IMR-90 (cell line): ENCODE measurements at regions not wholly inside any gene's neighbourhood (a gene's known extent, or its start where the extent isn't known, plus 50 kb on each side); places are given as distances from the start of the nearest gene placed in this dataset.

Source experiments
- ATAC-seq: fragments of 200-7000 bp; cut with Tn5 transposase; 2 replicates; pipeline ENCODE4 v1.9.1; 2020; ENCODE audit warnings: low read depth, mild to moderate bottlenecking, moderate library complexity
- BruUV-seq: library from RNA; stranded (reverse); fragments of 400-500 nt; replicated peaks from 2 replicates; lab custom pipeline; 2021; lab: Mats Ljungman, UMichigan
- CTCF ChIA-PET: fragments of 300-600 bp; formaldehyde crosslinking; extraction: SDS; loops from one replicate; lab custom pipeline; 2021; ENCODE audit warnings: antibody characterized with exemption; lab: Yijun Ruan, JAX
- POLR2A ChIA-PET: fragments of 300-600 bp; sonication (Branson Sonifier 250); formaldehyde crosslinking; loops from one replicate; lab custom pipeline; 2022; ENCODE audit warnings: antibody characterized with exemption; ENCODE audit not compliant: unreplicated experiment; lab: Charles Lee
- DNase-seq: peaks from one replicate; pipeline ENCODE4 v3.0.0; 2013
- H2AFZ ChIP-seq: replicated peaks from 2 replicates; pipeline ENCODE3; 2013; ENCODE audit warnings: low read length, mild to moderate bottlenecking; ENCODE audit not compliant: poor library complexity
- H2AK5ac ChIP-seq: 2 replicates; pipeline ENCODE4 v1.6.1; 2013; ENCODE audit warnings: low read depth, low read length, inconsistent platforms
- H2AK9ac ChIP-seq: replicated peaks from 2 replicates; pipeline ENCODE3; 2013; ENCODE audit warnings: mild to moderate bottlenecking, low read depth, low read length, moderate library complexity; ENCODE audit not compliant: poor library complexity
- H2BK120ac ChIP-seq: 2 replicates; pipeline ENCODE4 v1.6.1; 2013; ENCODE audit warnings: low read depth, low read length, inconsistent platforms
- H2BK15ac ChIP-seq: 3 replicates; pipeline ENCODE4 v1.6.1; 2013; ENCODE audit warnings: low read depth, low read length, inconsistent platforms
- H2BK20ac ChIP-seq: 2 replicates; pipeline ENCODE4 v1.6.1; 2013; ENCODE audit warnings: low read depth, mild to moderate bottlenecking, inconsistent platforms, low read length, moderate library complexity
- H2BK5ac ChIP-seq: 2 replicates; pipeline ENCODE4 v1.6.1; 2013; ENCODE audit warnings: mild to moderate bottlenecking, low read depth, low read length, inconsistent platforms; ENCODE audit not compliant: poor library complexity, severe bottlenecking
- H3K14ac ChIP-seq: replicated peaks from 2 replicates; pipeline ENCODE4 v1.6.1; 2013; ENCODE audit warnings: low read depth, low read length, inconsistent platforms
- H3K18ac ChIP-seq: 2 replicates; pipeline ENCODE4 v1.6.1; 2013; ENCODE audit warnings: low read depth, low read length, control low read depth
- H3K23ac ChIP-seq: 2 replicates; pipeline ENCODE4 v1.6.1; 2013; ENCODE audit warnings: low read depth, low read length, inconsistent platforms
- H3K27ac ChIP-seq: 2 replicates; pipeline ENCODE4 v1.5.1; 2013; ENCODE audit warnings: mild to moderate bottlenecking, control low read depth, low read length; ENCODE audit not compliant: insufficient read depth
- H3K27me3 ChIP-seq: 2 replicates; pipeline ENCODE4 v1.6.1; 2013; ENCODE audit warnings: low read length; ENCODE audit not compliant: control insufficient read depth, insufficient read depth
- H3K36me3 ChIP-seq: 2 replicates; pipeline ENCODE4 v1.6.1; 2013; ENCODE audit warnings: low read length, mixed read lengths; ENCODE audit not compliant: control insufficient read depth, insufficient read depth
- H3K4ac ChIP-seq: 2 replicates; pipeline ENCODE4 v1.6.1; 2013; ENCODE audit warnings: low read depth, low read length, inconsistent platforms
- H3K4me1 ChIP-seq: 2 replicates; pipeline ENCODE4 v1.6.1; 2013; ENCODE audit warnings: low read length, mixed read lengths; ENCODE audit not compliant: control insufficient read depth, insufficient read depth
- H3K4me2 ChIP-seq: 2 replicates; pipeline ENCODE4 v1.6.1; 2013; ENCODE audit warnings: low read depth, mild to moderate bottlenecking, control low read depth, low read length, moderate library complexity
- H3K4me3 ChIP-seq: 2 replicates; pipeline ENCODE4 v1.5.1; 2013; ENCODE audit warnings: low read depth, mild to moderate bottlenecking, control low read depth, low read length, moderate library complexity; ENCODE audit not compliant: insufficient read depth
- H3K56ac ChIP-seq: 2 replicates; pipeline ENCODE4 v1.6.1; 2013; ENCODE audit warnings: low read length, inconsistent platforms; ENCODE audit not compliant: insufficient read depth; ENCODE audit errors: extremely low read depth
- H3K79me1 ChIP-seq, 2 experiments: 2 replicates each; pipeline ENCODE4 v1.6.1; 2013; ENCODE audit warnings: low read length in 2 of 2, inconsistent platforms in 1 of 2, low read depth in 1 of 2
- H3K9ac ChIP-seq: 2 replicates; pipeline ENCODE4 v1.6.1; 2013; ENCODE audit warnings: low read depth, low read length, control low read depth
- H3K9me1 ChIP-seq: 2 replicates; pipeline ENCODE4 v1.6.1; 2013; ENCODE audit warnings: low read length, inconsistent platforms; ENCODE audit not compliant: insufficient read depth
- H3K9me3 ChIP-seq: 2 replicates; pipeline ENCODE4 v1.6.1; 2013; ENCODE audit warnings: low read length; ENCODE audit not compliant: control insufficient read depth, insufficient read depth
- H4K20me1 ChIP-seq: 2 replicates; pipeline ENCODE4 v1.6.1; 2013; ENCODE audit warnings: low read length, inconsistent platforms; ENCODE audit not compliant: insufficient read depth
- H4K5ac ChIP-seq: 2 replicates; pipeline ENCODE4 v1.6.1; 2013; ENCODE audit warnings: mild to moderate bottlenecking, low read depth, low read length, control low read depth
- H4K8ac ChIP-seq, 2 experiments: 2 replicates each; pipeline ENCODE4 v1.6.1; 2013; ENCODE audit warnings: low read depth in 2 of 2, low read length in 2 of 2, control low read depth in 1 of 2, inconsistent platforms in 1 of 2
- H4K91ac ChIP-seq: 2 replicates; pipeline ENCODE4 v1.6.1; 2013; ENCODE audit warnings: low read depth, low read length, inconsistent platforms; ENCODE audit not compliant: insufficient read depth
- MAFK ChIP-seq: IDR thresholded peaks from 2 replicates; pipeline ENCODE4 v1.6.1; 2012; ENCODE audit warnings: low read depth, low read length, improper control_type of control experiment
- RCOR1 ChIP-seq: IDR thresholded peaks from 2 replicates; pipeline ENCODE4 v1.6.1; 2012; ENCODE audit warnings: mild to moderate bottlenecking, low read length, improper control_type of control experiment; ENCODE audit not compliant: insufficient replicate concordance
- WGBS, 2 experiments: methylation state at CpG; one replicate each; pipeline versions ENCODE4 v1.1.5 to v1.1.7; 2013; ENCODE audit warnings: missing lambda C conversion rate in 2 of 2; ENCODE audit not compliant: insufficient read length in 1 of 2; ENCODE audit errors: extremely low coverage in 2 of 2; 5-methylcytosine and 5-hydroxymethylcytosine counted together
- dilution Hi-C: fragments of 300-500 bp; cut with HindIII; formaldehyde crosslinking; loops from one replicate; pipeline ENCODE4 v1.14.3; 2018; ENCODE audit warnings: low sequenced_read_pairs; ENCODE audit not compliant: unreplicated experiment
- in situ Hi-C: fragments of 300-500 bp; cut with MboI; formaldehyde crosslinking; loops from 3 replicates; pipeline ENCODE4 v1.14.3; 2019; ENCODE audit warnings: low sequenced_read_pairs, inconsistent platforms, mixed read lengths
- intact Hi-C: fragments of 100-400 bp; cut with micrococcal nuclease; formaldehyde crosslinking; loops from 2 replicates; pipeline ENCODE4 v1.10.0; 2022

- H2BK5ac ChIP-seq = no peak overlapping the region
- no peaks in the 10 kb centered on the region for H3K36me3 ChIP-seq
- no peak overlapping the region for H3K4me2 ChIP-seq
- H4K91ac ChIP-seq = no peak overlapping the region
- H2AK9ac ChIP-seq = no peak overlapping the region
- H3K4me3 ChIP-seq = no peak overlapping the region
- H3K4ac ChIP-seq = no peak overlapping the region
- no peak overlapping the region for H3K56ac ChIP-seq
- CTCF ChIA-PET = no interaction called here
- no peak overlapping the region for H2BK120ac ChIP-seq
- dilution Hi-C loops = no loop called here
- H3K14ac ChIP-seq = no peak overlapping the region
- H2AK5ac ChIP-seq = no peak overlapping the region
- no peaks in the 10 kb centered on the region for H3K9me1 ChIP-seq
- no TSS peak for BruUV-seq
- H3K79me1 ChIP-seq = no peaks in the 10 kb centered on the region
- no peaks in the 10 kb centered on the region for H3K27me3 ChIP-seq
- WGBS, 2 experiments = no CpG with 5 or more reads among the region's 2 CpGs
- in situ Hi-C loops = no loop called here
- DNase-seq = no peak
- no peaks in the 10 kb centered on the region for H3K4me1 ChIP-seq
- no peak overlapping the region for H3K9ac ChIP-seq
- no peaks in the 10 kb centered on the region for H4K20me1 ChIP-seq
- POLR2A ChIA-PET = no interaction called here
- H2AFZ ChIP-seq = no peak overlapping the region
- H3K18ac ChIP-seq = no peak overlapping the region
- no peak overlapping the region for H2BK20ac ChIP-seq
- TF ChIP-seq MAFK (no peak), RCOR1 (no peak)
- H3K27ac ChIP-seq = no peak overlapping the region
- no peak for ATAC-seq
- H2BK15ac ChIP-seq = no peak overlapping the region
- H3K23ac ChIP-seq = no peak overlapping the region
- peaks cover 2% of the 10 kb centered on the region; the same call in 1 of the 2 replicates for H3K9me3 ChIP-seq
- no peak overlapping the region for H4K5ac ChIP-seq
- H4K8ac ChIP-seq = no peak overlapping the region
- intact Hi-C loops = no loop called here
Measured at GRCh38 chr2:56693501-56693900, 509.7 kb downstream of the CCDC85A start.
